ENCODE measurements at regions not wholly inside any gene's neighbourhood (a gene's known extent, or its start where the extent isn't known, plus 50 kb on each side); places are given as distances from the start of the nearest gene placed in this dataset.

GRCh38 chr18:56191334-56191733, 447.1 kb downstream of the TXNL1 start:
- ATAC-seq (no peak), FAIRE-seq (no peak), DNase-seq (ENCODE audit: low read depth in 1 of 2, low spot score in 1 of 2) (no peak)
- POLR2A ChIA-PET, result no interaction called here
- CTCF ChIA-PET, result no interaction called here
- TF ChIP-seq HOXB5 (CRISPR knock-in tag; IDR thresholded peaks at IDR 0.05) (no peak), TFCP2L1 (CRISPR knock-in tag; IDR thresholded peaks at IDR 0.05) (no peak), HEYL (CRISPR knock-in tag; IDR thresholded peaks at IDR 0.05) (no peak), PBX3 (IDR thresholded peaks at IDR 0.05) (no peak), CHD4 (IDR thresholded peaks at IDR 0.05; ENCODE audit: borderline replicate concordance) (no peak), SMC3 (IDR thresholded peaks at IDR 0.05) (no peak)
- Histone ChIP-seq H3K27ac (no peak overlapping the region), H3K4me3 (no peak overlapping the region), H3K9me3 (no peaks in the 10 kb centered on the region), H3K4me1 (no peaks in the 10 kb centered on the region), H3K4me2 (no peak overlapping the region)
- 43% methylated on average over 5 of the region's 5 CpGs for WGBS (ENCODE audit: missing lambda C conversion rate)

GRCh38 chr18:56189615-56190014, 448.8 kb downstream of the TXNL1 start:
- FAIRE-seq (no peak), DNase-seq (ENCODE audit: low read depth in 1 of 2, low spot score in 1 of 2) (no peak), ATAC-seq (no peak)
- H3K4me2 ChIP-seq, result no peak overlapping the region
- CTCF ChIA-PET, result no interaction called here
- POLR2A ChIA-PET, result no interaction called here
- H3K27ac ChIP-seq, result no peak overlapping the region
- H3K9me3 ChIP-seq, result no peaks in the 10 kb centered on the region
- H3K4me3 ChIP-seq, result no peak overlapping the region
- TF ChIP-seq EHF (CRISPR knock-in tag; IDR thresholded peaks at IDR 0.05), result no peak
- no peak for TF ChIP-seq NR3C1 (IDR thresholded peaks at IDR 0.05)
- no peak for TF ChIP-seq CEBPB (IDR thresholded peaks at IDR 0.05)
- no peak for TF ChIP-seq FOSB (CRISPR knock-in tag; IDR thresholded peaks at IDR 0.05)
- no peak for TF ChIP-seq CBX2 (IDR thresholded peaks at IDR 0.05; ENCODE audit: borderline replicate concordance, low read depth)
- no peak for TF ChIP-seq PHF8 (IDR thresholded peaks at IDR 0.05; ENCODE audit: borderline replicate concordance, low read depth)
- TF ChIP-seq, protein P1, sequence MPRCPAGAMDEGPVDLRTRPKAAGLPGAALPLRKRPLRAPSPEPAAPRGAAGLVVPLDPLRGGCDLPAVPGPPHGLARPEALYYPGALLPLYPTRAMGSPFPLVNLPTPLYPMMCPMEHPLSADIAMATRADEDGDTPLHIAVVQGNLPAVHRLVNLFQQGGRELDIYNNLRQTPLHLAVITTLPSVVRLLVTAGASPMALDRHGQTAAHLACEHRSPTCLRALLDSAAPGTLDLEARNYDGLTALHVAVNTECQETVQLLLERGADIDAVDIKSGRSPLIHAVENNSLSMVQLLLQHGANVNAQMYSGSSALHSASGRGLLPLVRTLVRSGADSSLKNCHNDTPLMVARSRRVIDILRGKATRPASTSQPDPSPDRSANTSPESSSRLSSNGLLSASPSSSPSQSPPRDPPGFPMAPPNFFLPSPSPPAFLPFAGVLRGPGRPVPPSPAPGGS (IDR thresholded peaks at IDR 0.05), result no peak
- TF ChIP-seq MAX (IDR thresholded peaks at IDR 0.05), result no peak
- no peak for TF ChIP-seq HEYL (CRISPR knock-in tag; IDR thresholded peaks at IDR 0.05)
- no peak for TF ChIP-seq MAFK (IDR thresholded peaks at IDR 0.05; ENCODE audit: partially characterized antibody)
- TF ChIP-seq RARB (CRISPR knock-in tag; IDR thresholded peaks at IDR 0.05), result no peak
- no peaks in the 10 kb centered on the region for H3K4me1 ChIP-seq
- WGBS (ENCODE audit: missing lambda C conversion rate), result 75% methylated on average over 20 of the region's 20 CpGs

- ChIA-PET POLR2A (no interaction called here), CTCF (no interaction called here)
- TF ChIP-seq MYC (IDR thresholded peaks at IDR 0.05; ENCODE audit: borderline replicate concordance, low read length) (no peak), ZC3H11A (IDR thresholded peaks at IDR 0.05) (no peak), CEBPB (IDR thresholded peaks at IDR 0.05) (no peak), CBX8 (IDR thresholded peaks at IDR 0.05) (no peak), CBX2 (IDR thresholded peaks at IDR 0.05; ENCODE audit: borderline replicate concordance, low read depth) (no peak), HOXA7 (CRISPR knock-in tag; IDR thresholded peaks at IDR 0.05) (no peak)
- TF ChIP-seq, protein P2, sequence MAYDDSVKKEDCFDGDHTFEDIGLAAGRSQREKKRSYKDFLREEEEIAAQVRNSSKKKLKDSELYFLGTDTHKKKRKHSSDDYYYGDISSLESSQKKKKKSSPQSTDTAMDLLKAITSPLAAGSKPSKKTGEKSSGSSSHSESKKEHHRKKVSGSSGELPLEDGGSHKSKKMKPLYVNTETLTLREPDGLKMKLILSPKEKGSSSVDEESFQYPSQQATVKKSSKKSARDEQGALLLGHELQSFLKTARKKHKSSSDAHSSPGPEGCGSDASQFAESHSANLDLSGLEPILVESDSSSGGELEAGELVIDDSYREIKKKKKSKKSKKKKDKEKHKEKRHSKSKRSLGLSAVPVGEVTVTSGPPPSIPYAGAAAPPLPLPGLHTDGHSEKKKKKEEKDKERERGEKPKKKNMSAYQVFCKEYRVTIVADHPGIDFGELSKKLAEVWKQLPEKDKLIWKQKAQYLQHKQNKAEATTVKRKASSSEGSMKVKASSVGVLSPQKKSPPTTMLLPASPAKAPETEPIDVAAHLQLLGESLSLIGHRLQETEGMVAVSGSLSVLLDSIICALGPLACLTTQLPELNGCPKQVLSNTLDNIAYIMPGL (CRISPR knock-in tag; IDR thresholded peaks at IDR 0.05; ENCODE audit: borderline replicate concordance), result no peak
- Histone ChIP-seq H3K4me3 (no peak overlapping the region), H3K9me3 (no peaks in the 10 kb centered on the region), H3K4me1 (no peaks in the 10 kb centered on the region), H3K27ac (no peak overlapping the region), H3K4me2 (no peak overlapping the region)
- WGBS (ENCODE audit: missing lambda C conversion rate), result 45% methylated on average over 9 of the region's 9 CpGs
- no peak for ATAC-seq
- no peak for DNase-seq (ENCODE audit: low read depth in 1 of 2, low spot score in 1 of 2)
- FAIRE-seq, result no peak
These were observed 449.7 kb downstream of the TXNL1 start for GRCh38 chr18:56188529-56189275.
